ENCODE measurements at regions not wholly inside any gene's neighbourhood (a gene's known extent, or its start where the extent isn't known, plus 50 kb on each side); places are given as distances from the start of the nearest gene placed in this dataset.

- no peaks in the 10 kb centered on the region for H3K9me3 ChIP-seq
- H3K4me3 ChIP-seq = no peak overlapping the region
- no peaks in the 10 kb centered on the region for H3K27me3 ChIP-seq
- no peaks in the 10 kb centered on the region for H3K36me3 ChIP-seq
- WGBS, 5 donors = 96 to 100% (median 97%) methylated on average over 5 of the region's 5 CpGs
- peaks cover 8 to 34% (median 15%) of the 10 kb centered on the region in 4 donors for H3K4me1 ChIP-seq
- intact Hi-C loops (cut with DNase I; ENCODE audit: low total_unique reads) = no loop called here
- H3K27ac ChIP-seq = no peak overlapping the region
- DNase-seq = no peak
- TF ChIP-seq EP300 (IDR thresholded peaks at IDR 0.05) = no peak
- TF ChIP-seq POLR2AphosphoS5 (IDR thresholded peaks at IDR 0.05) = no peak
- TF ChIP-seq CTCF (IDR thresholded peaks at IDR 0.05) = no peak
- no peak for TF ChIP-seq POLR2A (IDR thresholded peaks at IDR 0.05)
Measured at GRCh38 chr5:72606525-72606924, 99.3 kb upstream of the ZNF366 start.

DNA sequence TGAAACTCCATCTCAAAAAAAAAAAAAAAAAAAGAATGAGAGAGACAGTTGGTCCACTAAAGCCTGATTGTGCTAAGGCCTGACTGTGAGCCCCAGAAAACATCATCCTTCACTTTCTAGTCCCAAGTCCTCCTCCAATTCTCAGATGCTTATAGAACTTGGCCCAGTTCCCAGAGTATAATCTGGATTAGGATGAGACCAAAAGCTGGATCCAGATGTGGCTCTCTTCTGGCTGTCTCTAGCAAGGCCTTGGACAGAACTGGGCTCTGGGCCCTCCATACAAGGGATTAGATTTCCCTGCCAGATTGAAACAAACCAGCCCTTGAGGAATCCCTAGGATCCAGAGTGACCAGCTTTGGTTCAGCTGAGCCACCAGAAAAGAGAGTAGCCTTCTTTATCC is 98.4 kb upstream of the ZNF366 start:
- Histone ChIP-seq H3K9me3 (no peaks in the 10 kb centered on the region), H3K27me3 (no peaks in the 10 kb centered on the region), H3K27ac (no peak overlapping the region), H3K4me3 (no peak overlapping the region), H3K36me3 (no peaks in the 10 kb centered on the region), H3K4me1 (peaks cover 8 to 30% (median 13%) of the 10 kb centered on the region in 4 donors)
- TF ChIP-seq POLR2AphosphoS5 (IDR thresholded peaks at IDR 0.05) (no peak), CTCF (IDR thresholded peaks at IDR 0.05) (no peak), EP300 (IDR thresholded peaks at IDR 0.05) (no peak), POLR2A (IDR thresholded peaks at IDR 0.05) (no peak)
- intact Hi-C loops (cut with DNase I; ENCODE audit: low total_unique reads) = no loop called here
- DNase-seq = no peak

- Histone ChIP-seq H3K36me3 (no peaks in the 10 kb centered on the region), H3K4me3 (no peak overlapping the region), H3K9me3 (no peaks in the 10 kb centered on the region), H3K27me3 (no peaks in the 10 kb centered on the region), H3K4me1 (peaks cover 8 to 36% (median 17%) of the 10 kb centered on the region in 4 donors), H3K27ac (no peak overlapping the region)
- no peak for DNase-seq
- intact Hi-C loops (cut with DNase I; ENCODE audit: low total_unique reads) = no loop called here
- WGBS, 5 donors = 74 to 91% (median 83%) methylated on average over 2 of the region's 2 CpGs
- TF ChIP-seq EP300 (IDR thresholded peaks at IDR 0.05) (no peak), CTCF (IDR thresholded peaks at IDR 0.05) (no peak), POLR2AphosphoS5 (IDR thresholded peaks at IDR 0.05) (no peak), POLR2A (IDR thresholded peaks at IDR 0.05) (no peak)
Measured at GRCh38 chr5:72604798-72605154, 97.6 kb upstream of the ZNF366 start.

- Histone ChIP-seq H3K4me3 (no peak overlapping the region), H3K9me3 (no peaks in the 10 kb centered on the region), H3K36me3 (no peaks in the 10 kb centered on the region), H3K27ac (no peak overlapping the region), H3K4me1 (peaks cover 8 to 40% (median 18%) of the 10 kb centered on the region in 4 donors), H3K27me3 (no peaks in the 10 kb centered on the region)
- intact Hi-C loops (cut with DNase I; ENCODE audit: low total_unique reads) = no loop called here
- 64 to 70% (median 70%) methylated on average over 11 of the region's 11 CpGs for WGBS, 5 donors
- no peak for TF ChIP-seq POLR2A (IDR thresholded peaks at IDR 0.05)
- TF ChIP-seq POLR2AphosphoS5 (IDR thresholded peaks at IDR 0.05) = no peak
- no peak for TF ChIP-seq CTCF (IDR thresholded peaks at IDR 0.05)
- no peak for TF ChIP-seq EP300 (IDR thresholded peaks at IDR 0.05)
- no peak for DNase-seq
Measured at GRCh38 chr5:72604111-72604797, 97.0 kb upstream of the ZNF366 start.
